IMR-90 (cell line): ENCODE measurements at regions not wholly inside any gene's neighbourhood (a gene's known extent, or its start where the extent isn't known, plus 50 kb on each side); places are given as distances from the start of the nearest gene placed in this dataset.

Experiments
- ATAC-seq: fragments of 200-7000 bp; cut with Tn5 transposase; 2 replicates; pipeline ENCODE4 v1.9.1; 2020; ENCODE audit warnings: low read depth, mild to moderate bottlenecking, moderate library complexity
- BruUV-seq: library from RNA; stranded (reverse); fragments of 400-500 nt; replicated peaks from 2 replicates; lab custom pipeline; 2021; lab: Mats Ljungman, UMichigan
- CTCF ChIA-PET: fragments of 300-600 bp; formaldehyde crosslinking; extraction: SDS; loops from one replicate; lab custom pipeline; 2021; ENCODE audit warnings: antibody characterized with exemption; lab: Yijun Ruan, JAX
- POLR2A ChIA-PET: fragments of 300-600 bp; sonication (Branson Sonifier 250); formaldehyde crosslinking; loops from one replicate; lab custom pipeline; 2022; ENCODE audit warnings: antibody characterized with exemption; ENCODE audit not compliant: unreplicated experiment; lab: Charles Lee
- DNase-seq: peaks from one replicate; pipeline ENCODE4 v3.0.0; 2013
- H2AFZ ChIP-seq: replicated peaks from 2 replicates; pipeline ENCODE3; 2013; ENCODE audit warnings: low read length, mild to moderate bottlenecking; ENCODE audit not compliant: poor library complexity
- H2AK5ac ChIP-seq: 2 replicates; pipeline ENCODE4 v1.6.1; 2013; ENCODE audit warnings: low read depth, low read length, inconsistent platforms
- H2AK9ac ChIP-seq: replicated peaks from 2 replicates; pipeline ENCODE3; 2013; ENCODE audit warnings: mild to moderate bottlenecking, low read depth, low read length, moderate library complexity; ENCODE audit not compliant: poor library complexity
- H2BK120ac ChIP-seq: 2 replicates; pipeline ENCODE4 v1.6.1; 2013; ENCODE audit warnings: low read depth, low read length, inconsistent platforms
- H2BK15ac ChIP-seq: 3 replicates; pipeline ENCODE4 v1.6.1; 2013; ENCODE audit warnings: low read depth, low read length, inconsistent platforms
- H2BK20ac ChIP-seq: 2 replicates; pipeline ENCODE4 v1.6.1; 2013; ENCODE audit warnings: low read depth, mild to moderate bottlenecking, inconsistent platforms, low read length, moderate library complexity
- H2BK5ac ChIP-seq: 2 replicates; pipeline ENCODE4 v1.6.1; 2013; ENCODE audit warnings: mild to moderate bottlenecking, low read depth, low read length, inconsistent platforms; ENCODE audit not compliant: poor library complexity, severe bottlenecking
- H3K14ac ChIP-seq: replicated peaks from 2 replicates; pipeline ENCODE4 v1.6.1; 2013; ENCODE audit warnings: low read depth, low read length, inconsistent platforms
- H3K18ac ChIP-seq: 2 replicates; pipeline ENCODE4 v1.6.1; 2013; ENCODE audit warnings: low read depth, low read length, control low read depth
- H3K23ac ChIP-seq: 2 replicates; pipeline ENCODE4 v1.6.1; 2013; ENCODE audit warnings: low read depth, low read length, inconsistent platforms
- H3K27ac ChIP-seq: 2 replicates; pipeline ENCODE4 v1.5.1; 2013; ENCODE audit warnings: mild to moderate bottlenecking, control low read depth, low read length; ENCODE audit not compliant: insufficient read depth
- H3K27me3 ChIP-seq: 2 replicates; pipeline ENCODE4 v1.6.1; 2013; ENCODE audit warnings: low read length; ENCODE audit not compliant: control insufficient read depth, insufficient read depth
- H3K36me3 ChIP-seq: 2 replicates; pipeline ENCODE4 v1.6.1; 2013; ENCODE audit warnings: low read length, mixed read lengths; ENCODE audit not compliant: control insufficient read depth, insufficient read depth
- H3K4ac ChIP-seq: 2 replicates; pipeline ENCODE4 v1.6.1; 2013; ENCODE audit warnings: low read depth, low read length, inconsistent platforms
- H3K4me1 ChIP-seq: 2 replicates; pipeline ENCODE4 v1.6.1; 2013; ENCODE audit warnings: low read length, mixed read lengths; ENCODE audit not compliant: control insufficient read depth, insufficient read depth
- H3K4me2 ChIP-seq: 2 replicates; pipeline ENCODE4 v1.6.1; 2013; ENCODE audit warnings: low read depth, mild to moderate bottlenecking, control low read depth, low read length, moderate library complexity
- H3K4me3 ChIP-seq: 2 replicates; pipeline ENCODE4 v1.5.1; 2013; ENCODE audit warnings: low read depth, mild to moderate bottlenecking, control low read depth, low read length, moderate library complexity; ENCODE audit not compliant: insufficient read depth
- H3K56ac ChIP-seq: 2 replicates; pipeline ENCODE4 v1.6.1; 2013; ENCODE audit warnings: low read length, inconsistent platforms; ENCODE audit not compliant: insufficient read depth; ENCODE audit errors: extremely low read depth
- H3K79me1 ChIP-seq, 2 experiments: 2 replicates each; pipeline ENCODE4 v1.6.1; 2013; ENCODE audit warnings: low read length in 2 of 2, inconsistent platforms in 1 of 2, low read depth in 1 of 2
- H3K9ac ChIP-seq: 2 replicates; pipeline ENCODE4 v1.6.1; 2013; ENCODE audit warnings: low read depth, low read length, control low read depth
- H3K9me1 ChIP-seq: 2 replicates; pipeline ENCODE4 v1.6.1; 2013; ENCODE audit warnings: low read length, inconsistent platforms; ENCODE audit not compliant: insufficient read depth
- H3K9me3 ChIP-seq: 2 replicates; pipeline ENCODE4 v1.6.1; 2013; ENCODE audit warnings: low read length; ENCODE audit not compliant: control insufficient read depth, insufficient read depth
- H4K20me1 ChIP-seq: 2 replicates; pipeline ENCODE4 v1.6.1; 2013; ENCODE audit warnings: low read length, inconsistent platforms; ENCODE audit not compliant: insufficient read depth
- H4K5ac ChIP-seq: 2 replicates; pipeline ENCODE4 v1.6.1; 2013; ENCODE audit warnings: mild to moderate bottlenecking, low read depth, low read length, control low read depth
- H4K8ac ChIP-seq, 2 experiments: 2 replicates each; pipeline ENCODE4 v1.6.1; 2013; ENCODE audit warnings: low read depth in 2 of 2, low read length in 2 of 2, control low read depth in 1 of 2, inconsistent platforms in 1 of 2
- H4K91ac ChIP-seq: 2 replicates; pipeline ENCODE4 v1.6.1; 2013; ENCODE audit warnings: low read depth, low read length, inconsistent platforms; ENCODE audit not compliant: insufficient read depth
- MAFK ChIP-seq: IDR thresholded peaks from 2 replicates; pipeline ENCODE4 v1.6.1; 2012; ENCODE audit warnings: low read depth, low read length, improper control_type of control experiment
- WGBS, 2 experiments: methylation state at CpG; one replicate each; pipeline versions ENCODE4 v1.1.5 to v1.1.7; 2013; ENCODE audit warnings: missing lambda C conversion rate in 2 of 2; ENCODE audit not compliant: insufficient read length in 1 of 2; ENCODE audit errors: extremely low coverage in 2 of 2; 5-methylcytosine and 5-hydroxymethylcytosine counted together
- dilution Hi-C: fragments of 300-500 bp; cut with HindIII; formaldehyde crosslinking; loops from one replicate; pipeline ENCODE4 v1.14.3; 2018; ENCODE audit warnings: low sequenced_read_pairs; ENCODE audit not compliant: unreplicated experiment
- in situ Hi-C: fragments of 300-500 bp; cut with MboI; formaldehyde crosslinking; loops from 3 replicates; pipeline ENCODE4 v1.14.3; 2019; ENCODE audit warnings: low sequenced_read_pairs, inconsistent platforms, mixed read lengths
- intact Hi-C: fragments of 100-400 bp; cut with micrococcal nuclease; formaldehyde crosslinking; loops from 2 replicates; pipeline ENCODE4 v1.10.0; 2022
- TF ChIP-seq, protein P1 (sequence below): fragments of 150-350 bp; IDR thresholded peaks from 2 replicates; pipeline ENCODE4 v1.6.1; 2016; ENCODE audit warnings: low read depth, mild to moderate bottlenecking, low read length, moderate library complexity, borderline replicate concordance

DNA sequence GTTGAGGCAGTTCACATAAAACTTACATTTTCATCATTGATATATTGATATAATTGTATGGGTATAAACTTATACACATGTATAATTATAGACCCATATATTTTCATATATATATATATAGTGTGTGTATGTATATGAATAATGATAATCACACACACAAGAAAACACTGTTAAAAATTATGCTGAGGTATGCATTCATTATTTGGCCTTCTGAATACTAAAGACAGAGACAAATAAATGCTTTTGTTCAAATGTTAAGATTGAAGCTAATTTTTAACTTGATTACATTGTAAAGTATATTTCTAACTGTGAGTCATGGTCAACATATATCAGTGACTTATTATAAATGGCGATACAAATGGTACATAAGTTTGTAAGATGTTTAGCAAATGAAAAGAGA lies 888.8 kb downstream of the OTOL1 start:
- no peak overlapping the region for H3K9ac ChIP-seq
- TF ChIP-seq, protein P1, sequence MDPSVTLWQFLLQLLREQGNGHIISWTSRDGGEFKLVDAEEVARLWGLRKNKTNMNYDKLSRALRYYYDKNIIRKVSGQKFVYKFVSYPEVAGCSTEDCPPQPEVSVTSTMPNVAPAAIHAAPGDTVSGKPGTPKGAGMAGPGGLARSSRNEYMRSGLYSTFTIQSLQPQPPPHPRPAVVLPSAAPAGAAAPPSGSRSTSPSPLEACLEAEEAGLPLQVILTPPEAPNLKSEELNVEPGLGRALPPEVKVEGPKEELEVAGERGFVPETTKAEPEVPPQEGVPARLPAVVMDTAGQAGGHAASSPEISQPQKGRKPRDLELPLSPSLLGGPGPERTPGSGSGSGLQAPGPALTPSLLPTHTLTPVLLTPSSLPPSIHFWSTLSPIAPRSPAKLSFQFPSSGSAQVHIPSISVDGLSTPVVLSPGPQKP, result no peak
- peak; percentile 72 for TF ChIP-seq MAFK
- H2BK20ac ChIP-seq, result no peak overlapping the region
- no peak overlapping the region for H3K18ac ChIP-seq
- H3K4me2 ChIP-seq, result no peak overlapping the region
- no peak overlapping the region for H2AK5ac ChIP-seq
- ATAC-seq (no peak), DNase-seq (no peak)
- no peak overlapping the region for H4K5ac ChIP-seq
- no peak overlapping the region for H2BK15ac ChIP-seq
- no peak overlapping the region for H4K91ac ChIP-seq
- BruUV-seq, result no TSS peak
- H3K36me3 ChIP-seq, result no peaks in the 10 kb centered on the region
- intact Hi-C loops, result no loop called here
- dilution Hi-C loops, result no loop called here
- H2AK9ac ChIP-seq, result no peak overlapping the region
- no peak overlapping the region for H4K8ac ChIP-seq
- H3K27ac ChIP-seq, result no peak overlapping the region
- CTCF ChIA-PET, result no interaction called here
- H3K79me1 ChIP-seq, result no peaks in the 10 kb centered on the region
- no peaks in the 10 kb centered on the region for H3K9me1 ChIP-seq
- no CpG with 5 or more reads among the region's 1 CpG for WGBS, 2 experiments
- no peak overlapping the region for H3K4ac ChIP-seq
- no peak overlapping the region for H2BK5ac ChIP-seq
- no peaks in the 10 kb centered on the region for H3K4me1 ChIP-seq
- no peak overlapping the region for H3K56ac ChIP-seq
- no peak overlapping the region for H3K14ac ChIP-seq
- in situ Hi-C loops, result no loop called here
- H3K23ac ChIP-seq, result no peak overlapping the region
- no peaks in the 10 kb centered on the region for H3K27me3 ChIP-seq
- no peak overlapping the region for H2BK120ac ChIP-seq
- POLR2A ChIA-PET, result no interaction called here
- H4K20me1 ChIP-seq, result no peaks in the 10 kb centered on the region
- no peaks in the 10 kb centered on the region for H3K9me3 ChIP-seq
- no peak overlapping the region for H3K4me3 ChIP-seq
- no peak overlapping the region for H2AFZ ChIP-seq
